Posterior vena cava (tissue), 2 donors: ENCODE measurements at regions not wholly inside any gene's neighbourhood (a gene's known extent, or its start where the extent isn't known, plus 50 kb on each side); places are given as distances from the start of the nearest gene placed in this dataset.
"Not testable (repeated sequence)": the region's sequence is repeated elsewhere in the genome, so short reads cannot be mapped to it uniquely, and the experiment has no call there.

Source experiments
- DNase-seq: peaks from one replicate; pipeline ENCODE4 v3.0.0-alpha.2; 2020; ENCODE audit warnings: low spot score
- intact Hi-C, 2 donors: fragments of 100-400 bp; cut with DNase I; formaldehyde crosslinking; loops; one replicate each; pipeline versions ENCODE4 v1.14.1 to v1.14.2; 2022 to 2023
- donor health status: DM: yes; HTN: yes; CAD: no.
- donor health status: DM: yes; HTN: yes; CAD: no.

DNA sequence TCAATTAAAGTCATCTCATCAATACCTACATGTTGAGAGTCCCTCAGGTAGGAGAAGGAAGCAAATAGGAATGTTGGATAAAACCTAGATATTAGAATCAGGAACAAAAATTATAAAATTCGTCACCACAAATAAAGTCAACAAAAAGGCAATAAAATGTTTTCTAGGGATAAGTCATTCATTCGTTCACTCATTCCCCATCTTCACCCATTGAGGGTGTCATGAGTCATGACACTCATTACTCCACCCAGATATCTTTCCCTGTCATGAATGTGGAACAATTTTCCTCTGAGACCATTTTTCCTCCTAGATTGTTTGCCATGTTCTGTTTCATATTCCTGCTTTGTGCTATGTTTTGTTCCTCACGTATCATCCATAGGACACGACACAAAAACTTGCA is 50.9 kb upstream of the OLIG3 start:
- no peak for DNase-seq
- intact Hi-C loops, result no loop called here

DNA sequence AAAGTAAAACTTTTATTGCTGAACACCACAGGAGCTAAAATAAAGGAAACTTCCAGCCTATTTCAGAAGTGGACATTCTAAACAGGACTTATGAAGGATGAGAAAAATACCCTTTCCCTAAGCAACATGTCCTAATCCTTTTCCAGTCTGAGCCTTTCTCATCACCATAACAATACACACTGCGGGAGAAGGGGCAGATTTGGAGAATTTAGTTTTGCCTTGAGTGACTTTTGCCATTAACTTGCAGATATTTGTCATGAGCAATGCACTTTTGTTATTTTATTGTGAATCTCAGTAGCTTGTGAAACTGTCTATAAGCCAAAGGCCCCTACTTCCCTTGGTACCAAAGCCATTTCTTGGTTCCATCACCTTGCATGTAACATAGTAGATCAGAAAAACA is 53.0 kb upstream of the OLIG3 start:
- intact Hi-C loops, result no loop called here
- DNase-seq, result no peak

DNA sequence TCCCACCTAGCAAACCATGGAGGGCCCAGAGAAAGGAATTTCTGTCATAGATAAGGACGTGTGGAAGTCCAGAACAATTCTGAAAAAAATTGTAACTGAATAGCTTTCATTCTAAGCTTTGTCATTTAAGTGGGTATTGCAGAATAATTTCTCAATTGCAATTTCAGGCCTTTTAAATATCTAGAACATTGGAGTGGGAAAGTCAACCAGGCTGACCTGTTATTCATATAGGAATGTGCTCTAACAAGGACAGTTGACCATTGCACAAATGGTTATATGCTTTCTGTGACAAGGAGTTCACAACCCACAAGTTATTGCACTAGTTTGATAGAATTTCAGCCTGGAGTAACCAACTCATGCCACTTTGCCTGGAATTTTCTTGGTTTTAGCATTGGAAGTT is 53.4 kb upstream of the OLIG3 start:
- intact Hi-C loops, result no loop called here
- DNase-seq, result no peak

DNA sequence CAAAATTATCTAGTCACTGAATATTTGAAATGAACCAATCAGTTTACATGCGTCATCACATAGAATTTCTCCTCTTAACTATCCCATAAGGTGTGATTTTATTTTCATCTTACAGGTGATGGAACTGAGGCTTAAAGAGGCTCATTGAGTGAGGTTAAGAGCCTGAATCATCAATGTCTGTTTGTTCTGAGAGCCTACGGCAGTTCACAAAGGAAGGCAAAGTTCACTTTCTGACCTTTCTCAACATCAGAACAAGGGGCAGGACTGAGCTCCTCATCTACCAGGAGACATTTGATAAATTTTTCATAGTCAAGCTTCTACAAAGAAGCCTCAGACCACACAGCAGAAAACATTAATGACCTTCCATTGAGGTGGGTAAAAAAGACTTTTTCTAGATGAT is 54.9 kb upstream of the OLIG3 start:
- no peak for DNase-seq
- intact Hi-C loops, result no loop called here

DNA sequence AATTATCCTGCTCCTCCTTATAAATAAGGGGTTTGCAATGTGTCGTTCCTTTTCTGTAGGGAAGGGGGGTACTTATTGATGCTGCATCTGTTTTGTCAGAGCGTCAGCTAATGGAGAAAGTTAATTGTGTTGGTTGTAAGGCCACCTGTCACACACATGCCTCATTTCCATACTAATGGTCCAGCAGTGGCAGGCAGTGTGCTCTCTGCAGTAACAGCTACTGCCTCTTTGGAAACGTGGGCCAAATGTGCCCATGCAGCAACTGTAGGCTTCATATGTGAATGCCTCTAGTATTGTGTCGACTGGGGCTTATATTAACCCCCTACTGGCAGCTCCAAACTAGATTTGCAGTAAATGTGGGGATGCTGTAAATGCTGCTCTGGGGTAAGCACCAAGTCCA is 56.3 kb upstream of the OLIG3 start:
- intact Hi-C loops, result no loop called here

DNA sequence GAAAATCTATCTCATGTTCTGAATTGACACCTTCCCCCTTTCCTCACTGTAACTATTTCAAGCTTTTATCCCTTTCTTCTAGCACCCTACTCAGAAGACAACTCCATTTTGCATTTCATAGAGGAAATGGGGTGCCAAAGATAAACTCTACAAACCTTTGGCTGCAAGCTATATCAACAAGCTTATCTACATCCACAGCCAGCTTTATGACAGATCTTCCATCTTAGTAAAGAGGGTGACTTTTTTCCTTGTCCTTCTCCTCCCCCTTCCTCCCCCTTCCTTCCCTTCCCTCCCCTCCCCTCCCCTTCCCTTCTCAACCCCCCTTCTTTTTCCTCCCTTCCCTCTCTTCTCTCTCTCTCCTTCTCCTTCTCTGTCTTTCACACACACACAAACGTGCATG is 58.0 kb upstream of the OLIG3 start:
- no peak for DNase-seq
- intact Hi-C loops, result no loop called here

More for the DNA sequence above, 56.3 kb upstream of the OLIG3 start:
- DNase-seq, result no peak

DNA sequence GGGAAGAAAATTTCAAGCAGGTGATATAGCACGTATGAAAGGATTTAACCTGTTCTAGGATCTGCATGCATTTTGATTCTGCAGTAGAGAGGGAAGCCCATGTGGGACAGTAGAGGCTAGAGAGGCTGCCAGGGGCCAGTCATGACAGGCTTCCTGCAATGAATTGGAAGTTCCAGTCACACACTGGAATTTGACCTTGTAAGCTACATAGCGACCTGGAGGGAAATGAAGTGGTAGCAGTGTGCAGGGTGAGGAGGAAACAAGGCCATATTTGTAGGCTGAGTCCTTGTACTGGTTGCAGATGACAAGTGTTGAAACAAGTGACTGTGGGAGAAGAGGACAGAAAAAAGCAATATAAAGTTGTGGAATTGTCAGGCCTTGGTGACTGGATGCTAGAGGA is 58.6 kb upstream of the OLIG3 start:
- DNase-seq, result no peak
- intact Hi-C loops, result no loop called here

DNA sequence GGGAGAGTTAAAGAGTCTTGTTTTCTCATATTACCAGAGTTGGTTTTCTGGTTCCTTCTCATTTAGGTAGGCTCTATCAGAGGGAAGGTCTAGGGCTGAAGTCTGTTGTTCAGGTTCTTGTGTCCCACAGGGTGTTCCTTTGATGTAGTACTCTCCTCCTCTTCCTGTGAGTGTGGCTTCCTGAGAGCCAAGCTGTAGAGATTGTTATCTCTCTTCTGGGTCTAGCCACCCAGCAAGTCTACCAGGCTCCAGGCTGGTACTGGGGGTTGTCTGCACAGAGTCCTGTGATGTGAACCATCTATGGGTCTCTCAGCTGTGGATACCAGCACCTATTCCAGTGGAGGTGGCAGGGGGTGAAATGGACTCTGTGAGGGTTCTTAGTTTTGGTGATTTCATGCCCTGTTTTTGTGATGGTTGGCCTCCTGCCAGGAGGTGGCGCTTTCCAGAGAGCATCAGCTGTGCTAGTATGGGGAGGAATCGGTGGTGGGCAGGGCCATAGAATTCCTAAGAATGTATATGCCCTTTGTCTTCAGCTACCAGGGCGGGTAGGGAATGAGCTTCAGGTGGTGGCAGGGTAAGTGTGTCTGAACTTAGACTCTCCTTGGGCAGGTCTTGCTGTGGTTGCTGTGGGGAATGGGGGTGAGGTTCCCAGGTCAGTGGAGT is 65.5 kb upstream of the OLIG3 start:
- DNase-seq, intact Hi-C loops: not testable (repeated sequence)

DNA sequence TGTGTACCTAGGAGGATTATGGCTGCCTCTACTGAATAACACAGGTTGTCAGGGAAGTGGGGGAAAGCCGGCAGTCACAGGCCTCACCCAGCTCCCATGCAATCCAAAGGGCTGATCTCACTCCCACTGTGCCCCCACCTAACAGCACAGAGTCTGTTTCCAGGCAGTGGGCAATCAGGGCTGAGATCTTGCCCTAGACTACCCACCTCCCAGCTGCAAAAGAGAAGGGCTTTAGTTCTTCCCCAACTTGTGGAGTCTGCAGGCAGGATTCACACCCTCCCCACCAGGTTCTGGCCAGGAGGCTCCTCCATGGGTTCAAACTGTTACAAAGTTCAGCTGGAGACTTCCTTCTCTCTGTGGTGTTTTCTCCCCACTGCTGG is 66.0 kb upstream of the OLIG3 start:
- intact Hi-C loops, result no loop called here
- no peak for DNase-seq

DNA sequence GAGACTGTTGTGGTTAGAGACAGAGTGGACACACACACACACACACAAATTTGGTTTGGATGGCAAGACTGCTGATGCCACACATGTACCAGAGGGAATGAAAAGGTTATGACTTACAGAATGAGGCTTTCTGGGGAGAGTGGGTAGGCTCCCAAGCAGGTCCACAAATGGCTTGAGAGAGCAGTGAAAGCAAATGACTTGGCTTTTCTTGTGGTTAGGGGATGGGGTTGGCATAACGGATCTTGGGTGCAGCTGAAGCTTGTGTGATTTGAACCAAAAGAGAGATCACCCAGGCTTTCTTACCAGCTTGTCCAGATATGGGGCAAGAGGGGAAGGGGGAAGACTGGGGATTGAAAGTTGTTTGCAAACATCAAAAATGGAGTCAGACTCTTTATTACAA is 73.9 kb upstream of the OLIG3 start:
- intact Hi-C loops, result no loop called here
- no peak for DNase-seq

DNA sequence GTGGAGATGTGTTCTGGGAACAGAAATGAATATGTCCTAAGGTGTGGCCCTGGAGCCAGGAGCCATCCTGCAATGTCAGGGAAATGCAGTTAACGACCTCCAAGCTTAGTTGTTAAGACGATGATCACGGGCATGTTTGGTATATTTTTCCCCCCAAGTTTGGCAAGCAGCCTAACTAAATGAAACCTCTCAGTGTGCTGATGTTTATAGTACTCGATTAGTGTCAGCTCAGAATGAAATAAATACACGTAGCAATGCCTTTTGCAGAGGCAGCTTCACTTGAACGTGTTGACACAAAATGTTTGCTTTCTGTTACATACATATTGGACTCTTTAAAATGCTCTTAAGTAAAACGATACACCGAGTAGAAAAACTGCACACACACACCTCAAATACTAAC is 76.2 kb upstream of the OLIG3 start:
- intact Hi-C loops, result no loop called here
- DNase-seq, result no peak

DNA sequence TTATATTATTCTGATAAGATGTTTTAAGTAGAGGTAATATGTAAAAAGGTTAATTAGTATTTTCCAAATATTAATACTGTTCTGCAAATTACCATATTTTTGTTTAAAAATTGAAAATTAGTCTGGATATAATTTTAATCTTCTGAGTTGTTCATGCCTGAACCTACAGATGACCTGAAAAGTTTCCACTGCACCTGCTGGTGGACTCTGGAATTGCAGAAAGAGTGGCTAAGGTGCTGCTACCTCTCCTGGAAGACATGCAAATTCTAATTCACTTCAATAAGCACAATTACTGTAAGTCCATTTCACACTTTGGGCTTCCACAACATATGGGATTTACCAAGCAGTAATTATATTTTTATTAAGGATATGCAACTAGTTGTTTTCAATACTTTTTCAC is 77.7 kb upstream of the OLIG3 start:
- no peak for DNase-seq
- intact Hi-C loops, result no loop called here

DNA sequence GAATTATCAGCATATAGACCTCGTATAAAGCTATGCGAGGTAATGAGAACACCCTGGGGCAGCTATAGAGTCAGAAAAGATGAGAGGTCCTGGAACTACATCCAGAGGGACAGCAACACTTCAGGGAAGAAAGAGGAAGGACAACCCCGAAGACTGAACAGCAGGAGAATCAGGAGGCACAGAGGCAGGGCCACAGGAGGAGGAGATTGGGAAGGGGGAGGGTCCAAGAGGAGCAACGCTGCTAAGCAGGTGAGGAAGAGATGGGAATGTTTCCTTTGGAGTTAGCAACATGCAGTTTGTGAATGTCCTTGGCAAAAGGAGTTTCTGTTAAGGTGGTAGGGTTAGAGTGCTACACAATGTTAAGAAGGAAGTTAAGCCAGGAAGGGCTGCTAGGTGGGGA is 79.5 kb upstream of the OLIG3 start:
- DNase-seq, result no peak
- intact Hi-C loops, result no loop called here

DNA sequence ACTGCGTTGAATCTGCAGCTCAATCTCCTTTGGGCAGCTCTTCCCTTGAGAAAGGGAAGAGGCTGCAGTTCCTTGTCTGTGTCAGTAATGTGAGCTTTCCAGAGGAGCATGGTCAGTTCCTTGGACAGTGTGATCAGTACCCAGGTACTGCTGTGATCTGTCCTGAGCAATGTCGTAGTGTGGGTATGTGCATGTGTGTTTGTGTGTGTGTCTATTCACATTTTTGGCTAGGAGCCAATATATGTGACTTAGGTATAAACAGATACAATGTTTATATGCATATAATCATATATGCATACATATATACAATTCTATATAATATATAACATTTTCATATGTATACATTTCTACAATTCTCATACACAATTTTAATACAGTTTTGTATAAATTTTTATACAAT is 85.4 kb upstream of the OLIG3 start:
- DNase-seq, result no peak
- intact Hi-C loops, result no loop called here

DNA sequence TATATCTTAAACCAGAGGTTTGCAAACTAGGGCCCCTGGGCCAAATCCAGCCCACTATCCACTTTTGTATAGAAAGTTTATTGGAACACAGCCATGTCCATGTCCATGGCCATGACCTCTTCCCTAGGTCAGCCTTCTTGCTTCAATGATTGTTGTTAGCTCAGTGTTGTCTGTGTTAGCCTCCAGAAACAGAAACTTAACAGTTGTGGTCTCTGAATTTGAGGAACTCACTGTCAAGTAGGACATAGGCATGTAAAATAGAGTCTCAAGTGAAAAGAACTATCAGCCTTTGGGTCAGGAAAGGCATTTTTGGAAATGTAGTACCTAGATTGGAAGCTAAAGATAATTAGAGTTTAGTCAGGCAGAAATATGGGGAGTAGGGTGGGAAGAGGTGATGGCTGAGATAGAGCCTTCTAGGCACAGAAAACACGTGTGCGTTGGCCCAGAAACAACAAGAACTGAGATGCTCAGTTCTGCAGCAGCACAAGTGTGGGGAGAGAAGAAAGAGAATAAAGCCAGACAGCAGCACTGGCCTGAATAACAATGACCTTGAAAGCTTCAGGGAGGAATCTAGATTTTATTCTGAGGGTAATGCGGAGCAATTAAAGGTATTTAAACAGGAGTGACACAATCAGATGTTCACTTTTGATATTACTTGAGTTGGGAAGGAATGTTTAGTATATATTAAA is 87.0 kb upstream of the OLIG3 start:
- DNase-seq, result no peak
- intact Hi-C loops, result no loop called here

DNA sequence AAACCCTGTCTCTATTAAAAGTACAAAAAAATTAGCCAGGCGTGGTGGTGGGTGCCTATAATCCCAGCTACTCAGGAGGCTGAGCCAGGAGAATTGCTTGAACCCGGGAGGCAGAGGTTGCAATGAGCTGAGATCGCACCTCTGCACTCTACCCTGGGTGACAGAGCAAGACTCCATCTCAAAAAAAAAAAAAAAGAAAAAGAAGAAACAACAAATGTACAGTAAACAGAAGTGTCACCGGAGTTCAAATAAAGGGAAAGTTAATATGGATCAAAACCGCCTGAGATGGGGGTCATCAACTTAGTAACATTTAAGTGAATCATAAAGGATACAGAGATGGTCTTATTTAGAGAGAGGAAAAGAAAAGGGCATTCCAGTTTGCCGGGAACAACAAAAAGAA is 89.3 kb upstream of the OLIG3 start:
- DNase-seq, intact Hi-C loops: not testable (repeated sequence)

DNA sequence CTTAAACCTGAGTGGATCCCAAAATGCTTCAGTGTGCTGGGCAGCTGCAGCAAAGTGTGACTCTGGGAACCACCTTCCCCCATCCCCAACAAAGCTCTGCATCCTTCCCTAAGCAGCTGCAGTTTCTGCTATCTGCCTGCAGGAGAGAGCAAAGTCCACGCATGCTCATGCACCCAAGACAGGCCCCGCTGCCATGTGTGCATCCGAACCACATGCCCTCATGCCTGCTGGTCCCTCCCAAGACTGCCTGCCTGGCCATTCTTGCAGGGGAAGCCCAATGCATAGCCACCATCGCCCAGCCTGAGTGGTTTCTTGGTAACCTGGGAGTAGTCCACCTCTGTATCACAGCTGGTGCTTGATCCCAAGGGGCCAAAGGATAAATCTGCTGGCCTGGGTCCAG is 94.3 kb upstream of the OLIG3 start:
- DNase-seq, result no peak
- intact Hi-C loops, result no loop called here

DNA sequence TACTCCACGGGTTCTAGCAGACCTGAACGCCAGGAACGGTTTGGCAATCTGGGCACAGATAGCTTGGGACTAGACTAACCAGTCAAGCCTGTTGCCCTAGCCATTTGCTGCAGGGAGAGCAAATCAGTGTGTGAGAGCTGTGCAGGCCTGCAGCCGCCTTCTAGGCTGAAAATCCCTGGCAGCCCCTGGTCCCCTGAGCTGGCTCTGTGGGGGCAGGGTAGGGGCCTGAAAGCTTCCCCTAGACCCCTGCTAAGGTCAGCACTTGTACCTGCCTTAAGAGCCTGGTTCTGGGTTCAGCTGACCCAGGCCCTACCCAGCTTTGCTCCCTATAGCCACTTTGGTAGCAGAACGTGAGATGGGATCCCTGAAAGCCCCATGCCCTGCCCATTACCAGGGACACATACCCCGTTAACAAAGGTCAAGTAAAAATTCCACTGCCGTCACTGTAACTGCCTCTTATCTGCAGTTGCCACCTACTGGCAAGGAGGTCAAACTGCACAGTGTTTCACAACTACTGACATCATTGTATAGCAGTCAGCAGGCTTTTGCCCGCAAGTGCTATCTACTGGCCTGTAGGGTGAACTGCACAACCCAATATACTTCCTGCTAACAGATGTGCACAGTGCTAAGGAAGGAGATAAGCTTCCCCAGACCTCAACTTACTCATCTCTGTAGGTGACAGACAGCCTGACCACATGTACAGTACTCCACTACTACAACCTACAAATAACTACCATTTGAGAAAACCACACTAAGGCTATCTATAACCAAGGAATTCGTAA is 95.1 kb upstream of the OLIG3 start:
- intact Hi-C loops, result no loop called here
- no peak for DNase-seq

DNA sequence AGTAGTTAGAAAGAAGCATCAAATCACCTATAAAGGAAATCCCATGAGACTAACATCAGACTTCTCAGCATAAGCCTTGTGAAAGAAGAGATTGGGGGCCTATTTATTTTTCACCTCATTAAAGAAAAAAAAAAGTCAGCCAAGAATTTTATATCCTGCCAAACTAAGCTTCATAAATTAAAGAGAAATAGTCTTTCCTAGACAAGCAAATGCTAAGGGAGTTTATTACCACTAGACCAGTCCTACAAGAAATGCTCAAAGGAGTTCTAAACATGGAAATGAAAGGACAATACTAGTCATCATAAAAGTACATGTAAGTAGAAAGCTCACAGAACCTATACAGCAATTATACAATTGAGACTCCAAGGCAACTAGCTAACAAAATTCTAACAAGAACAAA is 96.5 kb upstream of the OLIG3 start:
- intact Hi-C loops, result no loop called here
- no peak for DNase-seq

DNA sequence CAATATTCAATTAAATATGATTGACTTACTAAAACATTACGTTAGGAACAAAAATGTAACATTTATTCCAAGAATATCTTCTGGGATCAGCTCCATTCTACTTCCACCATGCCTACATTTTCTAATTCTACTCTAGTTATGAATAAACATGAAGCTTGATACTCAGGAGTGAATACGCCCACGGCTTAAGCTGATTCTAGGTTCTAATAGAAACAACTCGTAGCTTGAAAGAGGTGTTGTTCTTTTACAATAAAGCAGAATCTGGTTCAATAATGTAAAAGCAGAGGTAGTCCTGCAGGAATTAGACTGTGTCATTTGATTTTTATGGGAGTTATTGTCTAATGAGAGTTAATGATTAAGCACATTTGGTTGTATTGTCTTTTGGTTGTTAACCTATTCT is 107.3 kb upstream of the OLIG3 start:
- intact Hi-C loops, result no loop called here
- DNase-seq, result no peak
